Astrocyte (in vitro differentiated cells and primary cell): ENCODE measurements at regions not wholly inside any gene's neighbourhood (a gene's known extent, or its start where the extent isn't known, plus 50 kb on each side); places are given as distances from the start of the nearest gene placed in this dataset.
"Not testable (repeated sequence)": the region's sequence is repeated elsewhere in the genome, so short reads cannot be mapped to it uniquely, and the experiment has no call there.

Source experiments
- DNase-seq: peaks from one replicate; pipeline ENCODE4 v3.0.0-alpha.2; 2010; ENCODE audit warnings: low read depth
- FAIRE-seq: peaks from 2 replicates; lab custom pipeline; 2011; peaks lifted over from hg19 to GRCh38; lab: Jason Lieb, UNC
- H2AFZ ChIP-seq: 2 replicates; pipeline ENCODE4 v1.6.0; 2012; ENCODE audit warnings: low read depth, low read length, inconsistent platforms
- H3K27ac ChIP-seq: 2 replicates; pipeline ENCODE4 v1.5.1; 2011; ENCODE audit warnings: low read depth, low read length, inconsistent platforms
- H3K27me3 ChIP-seq: 2 replicates; pipeline ENCODE4 v1.6.0; 2011; ENCODE audit warnings: low read length, inconsistent platforms; ENCODE audit not compliant: insufficient read depth
- H3K36me3 ChIP-seq: 2 replicates; pipeline ENCODE4 v1.5.1; 2011; ENCODE audit warnings: low read length, inconsistent platforms; ENCODE audit not compliant: insufficient read depth
- H3K4me1 ChIP-seq: 2 replicates; pipeline ENCODE4 v1.5.1; 2011; ENCODE audit warnings: low read length, inconsistent platforms; ENCODE audit not compliant: insufficient read depth
- H3K4me2 ChIP-seq: 2 replicates; pipeline ENCODE4 v1.6.0; 2012; ENCODE audit warnings: low read length, inconsistent platforms
- H3K4me3 ChIP-seq: 2 replicates; pipeline ENCODE4 v1.5.1; 2011; ENCODE audit warnings: low read depth, mild to moderate bottlenecking, low read length, inconsistent platforms; ENCODE audit not compliant: insufficient read depth
- H3K79me2 ChIP-seq: 2 replicates; pipeline ENCODE4 v1.6.0; 2012; ENCODE audit warnings: mild to moderate bottlenecking, low read length, inconsistent platforms; ENCODE audit not compliant: insufficient read depth
- H3K9ac ChIP-seq: 2 replicates; pipeline ENCODE4 v1.6.0; 2012; ENCODE audit warnings: mild to moderate bottlenecking, low read length, inconsistent platforms
- H3K9me3 ChIP-seq: 2 replicates; pipeline ENCODE4 v1.5.1; 2012; ENCODE audit warnings: low read depth, mild to moderate bottlenecking, low read length, inconsistent platforms; ENCODE audit not compliant: insufficient read depth
- H4K20me1 ChIP-seq: 2 replicates; pipeline ENCODE4 v1.6.0; 2012; ENCODE audit warnings: low read length, inconsistent platforms; ENCODE audit not compliant: insufficient read depth
- H3K27ac Mint-ChIP-seq: one replicate; pipeline ENCODE4 v1.8.0; 2021; ENCODE audit warnings: mild to moderate bottlenecking, mixed read lengths; ENCODE audit not compliant: unreplicated experiment
- H3K27me3 Mint-ChIP-seq: one replicate; pipeline ENCODE4 v1.8.0; 2021; ENCODE audit warnings: low read depth, mixed read lengths; ENCODE audit not compliant: unreplicated experiment
- H3K36me3 Mint-ChIP-seq: one replicate; pipeline ENCODE4 v1.8.0; 2021; ENCODE audit warnings: low read depth, mixed read lengths; ENCODE audit not compliant: unreplicated experiment
- H3K4me1 Mint-ChIP-seq: one replicate; pipeline ENCODE4 v1.8.0; 2021; ENCODE audit warnings: low read depth, mixed read lengths; ENCODE audit not compliant: unreplicated experiment
- H3K4me3 Mint-ChIP-seq: one replicate; pipeline ENCODE4 v1.8.0; 2021; ENCODE audit warnings: mild to moderate bottlenecking, moderate library complexity, mixed read lengths; ENCODE audit not compliant: unreplicated experiment
- H3K9me3 Mint-ChIP-seq: one replicate; pipeline ENCODE4 v1.8.0; 2021; ENCODE audit warnings: mild to moderate bottlenecking, mixed read lengths; ENCODE audit not compliant: unreplicated experiment
- EZH2 ChIP-seq: IDR thresholded peaks from 2 replicates; pipeline ENCODE4 v1.6.1; 2012; ENCODE audit warnings: mild to moderate bottlenecking, low read length, inconsistent platforms; ENCODE audit not compliant: insufficient read depth
- TF ChIP-seq, protein P1 (sequence below): IDR thresholded peaks from 2 replicates; pipeline ENCODE4 v1.5.1; 2011; ENCODE audit warnings: low read depth, mild to moderate bottlenecking, inconsistent platforms, low read length, moderate library complexity; ENCODE audit not compliant: insufficient read depth

DNA sequence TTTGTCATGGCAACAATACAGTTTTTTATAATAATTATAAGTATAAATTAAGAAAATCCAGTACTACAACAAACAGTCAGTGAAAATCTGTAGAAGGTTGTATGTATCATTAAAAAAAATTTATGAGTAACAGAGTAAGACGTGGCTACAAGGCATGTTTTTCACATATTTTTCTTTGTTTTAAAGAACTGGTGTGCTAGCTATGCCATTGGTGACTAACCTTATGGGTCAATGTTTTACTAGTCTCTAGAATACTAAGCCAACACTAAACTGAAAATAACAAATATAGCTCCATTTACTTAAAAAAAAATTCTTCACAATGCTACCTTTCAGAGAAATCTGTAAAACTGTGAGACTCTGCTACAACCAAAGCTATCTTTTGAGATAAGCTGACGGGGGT lies 261.5 kb downstream of the ADGRL2 start:
- H4K20me1 ChIP-seq = no peaks in the 10 kb centered on the region
- H3K79me2 ChIP-seq = no peaks in the 10 kb centered on the region
- TF ChIP-seq, protein P1, sequence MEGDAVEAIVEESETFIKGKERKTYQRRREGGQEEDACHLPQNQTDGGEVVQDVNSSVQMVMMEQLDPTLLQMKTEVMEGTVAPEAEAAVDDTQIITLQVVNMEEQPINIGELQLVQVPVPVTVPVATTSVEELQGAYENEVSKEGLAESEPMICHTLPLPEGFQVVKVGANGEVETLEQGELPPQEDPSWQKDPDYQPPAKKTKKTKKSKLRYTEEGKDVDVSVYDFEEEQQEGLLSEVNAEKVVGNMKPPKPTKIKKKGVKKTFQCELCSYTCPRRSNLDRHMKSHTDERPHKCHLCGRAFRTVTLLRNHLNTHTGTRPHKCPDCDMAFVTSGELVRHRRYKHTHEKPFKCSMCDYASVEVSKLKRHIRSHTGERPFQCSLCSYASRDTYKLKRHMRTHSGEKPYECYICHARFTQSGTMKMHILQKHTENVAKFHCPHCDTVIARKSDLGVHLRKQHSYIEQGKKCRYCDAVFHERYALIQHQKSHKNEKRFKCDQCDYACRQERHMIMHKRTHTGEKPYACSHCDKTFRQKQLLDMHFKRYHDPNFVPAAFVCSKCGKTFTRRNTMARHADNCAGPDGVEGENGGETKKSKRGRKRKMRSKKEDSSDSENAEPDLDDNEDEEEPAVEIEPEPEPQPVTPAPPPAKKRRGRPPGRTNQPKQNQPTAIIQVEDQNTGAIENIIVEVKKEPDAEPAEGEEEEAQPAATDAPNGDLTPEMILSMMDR = no peak
- TF ChIP-seq EZH2 = no peak
- no peaks in the 10 kb centered on the region for H3K27me3 ChIP-seq
- no peak overlapping the region for H3K4me3 ChIP-seq
- H3K9ac ChIP-seq = no peak overlapping the region
- Mint-ChIP-seq H3K27me3 (no peaks in the 10 kb centered on the region), H3K36me3 (no peaks in the 10 kb centered on the region), H3K4me1 (peaks cover 10% of the 10 kb centered on the region), H3K9me3 (peaks cover 4% of the 10 kb centered on the region), H3K4me3 (no peak overlapping the region), H3K27ac (no peak overlapping the region)
- no peak overlapping the region for H3K27ac ChIP-seq
- no peaks in the 10 kb centered on the region for H3K36me3 ChIP-seq
- H3K4me2 ChIP-seq = no peak overlapping the region
- FAIRE-seq (no peak), DNase-seq (no peak)
- no peaks in the 10 kb centered on the region for H3K9me3 ChIP-seq
- H3K4me1 ChIP-seq = no peaks in the 10 kb centered on the region
- no peak overlapping the region for H2AFZ ChIP-seq

DNA sequence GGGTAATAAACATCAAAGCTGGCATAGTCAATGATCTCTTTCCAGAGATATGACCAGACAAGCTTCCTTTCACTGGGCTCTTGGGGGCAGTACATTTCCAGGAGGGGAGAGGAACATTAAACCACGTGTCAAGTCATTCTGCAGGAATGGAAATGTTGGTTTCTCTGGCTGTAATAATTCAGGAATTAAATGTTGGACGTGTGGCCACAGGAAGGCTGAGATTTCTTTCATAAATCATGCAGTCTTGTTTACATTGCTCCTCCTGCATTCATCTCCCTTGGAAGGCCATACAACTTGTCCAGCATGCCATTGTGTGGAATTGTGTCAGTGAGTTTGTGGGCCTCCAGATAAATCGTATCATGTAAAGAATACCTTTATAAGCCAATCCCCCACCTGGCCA lies 259.2 kb downstream of the ADGRL2 start:
- Histone ChIP-seq H3K9ac (no peak overlapping the region), H3K4me3 (no peak overlapping the region), H3K36me3 (no peaks in the 10 kb centered on the region), H3K4me2 (no peak overlapping the region), H3K4me1 (no peaks in the 10 kb centered on the region), H3K9me3 (no peaks in the 10 kb centered on the region), H3K79me2 (no peaks in the 10 kb centered on the region), H2AFZ (no peak overlapping the region), H3K27me3 (no peaks in the 10 kb centered on the region), H4K20me1 (no peaks in the 10 kb centered on the region), H3K27ac (no peak overlapping the region)
- peaks cover 4% of the 10 kb centered on the region for H3K9me3 Mint-ChIP-seq
- FAIRE-seq (no peak), DNase-seq (peak; percentile 30)
- no peak overlapping the region for H3K4me3 Mint-ChIP-seq
- TF ChIP-seq EZH2 = no peak
- TF ChIP-seq, protein P1 = no peak
- peaks cover 10% of the 10 kb centered on the region for H3K4me1 Mint-ChIP-seq
- H3K27ac Mint-ChIP-seq = no peak overlapping the region
- no peaks in the 10 kb centered on the region for H3K27me3 Mint-ChIP-seq
- no peaks in the 10 kb centered on the region for H3K36me3 Mint-ChIP-seq

DNA sequence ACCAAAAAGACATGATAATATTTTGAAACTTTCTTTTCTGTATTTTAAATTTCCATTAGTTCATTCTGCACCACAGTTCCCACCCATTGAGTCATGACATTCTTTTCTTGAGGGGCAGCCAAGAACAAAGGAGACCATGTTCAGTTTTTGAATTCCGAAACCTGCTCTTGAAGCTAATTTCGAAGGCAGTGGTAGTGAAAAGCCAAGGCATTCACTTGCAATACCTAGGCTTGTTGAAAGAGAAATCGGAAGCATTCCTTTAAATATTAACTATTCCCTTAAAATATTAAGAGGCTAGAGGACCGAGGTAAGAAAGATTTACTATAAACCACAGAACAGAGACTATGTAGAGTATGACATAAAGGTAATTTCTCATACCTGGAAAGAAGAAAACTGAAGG lies 256.3 kb downstream of the ADGRL2 start:
- Mint-ChIP-seq H3K4me3 (no peak overlapping the region), H3K36me3 (no peaks in the 10 kb centered on the region), H3K9me3 (no peaks in the 10 kb centered on the region), H3K4me1 (peaks cover 4% of the 10 kb centered on the region), H3K27me3 (no peaks in the 10 kb centered on the region), H3K27ac (no peak overlapping the region)
- Histone ChIP-seq H3K79me2 (no peaks in the 10 kb centered on the region), H3K27ac (no peak overlapping the region), H3K36me3 (no peaks in the 10 kb centered on the region), H3K9ac (no peak overlapping the region), H3K4me1 (no peaks in the 10 kb centered on the region), H3K27me3 (no peaks in the 10 kb centered on the region), H3K4me2 (no peak overlapping the region), H2AFZ (no peak overlapping the region), H3K9me3 (no peaks in the 10 kb centered on the region), H4K20me1 (no peaks in the 10 kb centered on the region), H3K4me3 (no peak overlapping the region)
- DNase-seq (no peak), FAIRE-seq (no peak)
- TF ChIP-seq EZH2 = no peak
- TF ChIP-seq, protein P1 = no peak

DNA sequence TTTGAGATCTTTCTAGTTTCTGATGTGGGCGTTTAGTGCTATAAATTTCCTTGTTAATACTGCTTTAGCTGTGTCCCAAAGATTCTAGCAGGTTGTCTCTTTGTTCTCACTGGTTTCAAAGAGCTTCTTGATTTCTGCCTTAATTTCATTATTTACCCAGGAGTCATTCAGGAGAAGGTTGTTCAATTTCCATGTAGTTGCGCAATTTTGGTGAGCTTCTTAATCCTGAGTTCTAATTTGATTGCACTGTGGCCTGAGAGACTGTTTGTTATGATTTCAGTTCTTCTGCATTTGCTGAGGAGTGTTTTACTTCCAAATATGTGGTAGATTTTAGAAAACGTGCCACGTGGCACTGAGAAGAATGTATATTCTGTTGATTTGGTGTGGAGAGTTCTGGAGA lies 254.6 kb downstream of the ADGRL2 start:
- H3K4me3 ChIP-seq, H3K9ac ChIP-seq, H3K9me3 Mint-ChIP-seq, H3K27me3 Mint-ChIP-seq, H3K4me1 ChIP-seq, H3K4me2 ChIP-seq, H3K9me3 ChIP-seq, H3K4me3 Mint-ChIP-seq, H3K36me3 ChIP-seq, H3K27ac Mint-ChIP-seq, H3K27me3 ChIP-seq, H3K36me3 Mint-ChIP-seq, FAIRE-seq, H3K4me1 Mint-ChIP-seq, H3K79me2 ChIP-seq, H4K20me1 ChIP-seq, DNase-seq, H2AFZ ChIP-seq, H3K27ac ChIP-seq: not testable (repeated sequence)
